HAP-1 (cell line): ENCODE measurements at regions not wholly inside any gene's neighbourhood (a gene's known extent, or its start where the extent isn't known, plus 50 kb on each side); places are given as distances from the start of the nearest gene placed in this dataset.
"Not testable (repeated sequence)": the region's sequence is repeated elsewhere in the genome, so short reads cannot be mapped to it uniquely, and the experiment has no call there.

ENCODE experiments used
- DNase-seq, 2 experiments: peaks; one replicate each; pipeline ENCODE4 v3.0.0-alpha.2; 2016 to 2020; ENCODE audit warnings: low spot score in 2 of 2
- H3K27me3 ChIP-seq: fragments of 250-450 bp; sonication (Bioruptor Pico); 2 replicates; pipeline ENCODE4 v1.5.1; 2020; ENCODE audit warnings: low read depth, mild to moderate bottlenecking, moderate library complexity
- H3K36me3 ChIP-seq: fragments of 250-450 bp; sonication (Bioruptor Pico); replicated peaks from 2 replicates; pipeline ENCODE4 v1.5.1; 2020; ENCODE audit warnings: mild to moderate bottlenecking
- H3K4me1 ChIP-seq: fragments of 250-450 bp; sonication (Bioruptor Pico); 2 replicates; pipeline ENCODE4 v1.5.1; 2020; ENCODE audit warnings: mild to moderate bottlenecking
- H3K4me3 ChIP-seq: fragments of 250-450 bp; sonication (Bioruptor Pico); 2 replicates; pipeline ENCODE4 v1.5.1; 2020; ENCODE audit warnings: mild to moderate bottlenecking, moderate library complexity
- H3K9me3 ChIP-seq: fragments of 250-450 bp; sonication (Bioruptor Pico); 2 replicates; pipeline ENCODE4 v1.5.1; 2020; ENCODE audit warnings: mild to moderate bottlenecking, moderate library complexity
- in situ Hi-C: fragments of 300-500 bp; cut with MboI; formaldehyde crosslinking; loops from 3 replicates; pipeline ENCODE4 v1.14.3; 2020; ENCODE audit warnings: low sequenced_read_pairs, inconsistent platforms, mixed read lengths

DNA sequence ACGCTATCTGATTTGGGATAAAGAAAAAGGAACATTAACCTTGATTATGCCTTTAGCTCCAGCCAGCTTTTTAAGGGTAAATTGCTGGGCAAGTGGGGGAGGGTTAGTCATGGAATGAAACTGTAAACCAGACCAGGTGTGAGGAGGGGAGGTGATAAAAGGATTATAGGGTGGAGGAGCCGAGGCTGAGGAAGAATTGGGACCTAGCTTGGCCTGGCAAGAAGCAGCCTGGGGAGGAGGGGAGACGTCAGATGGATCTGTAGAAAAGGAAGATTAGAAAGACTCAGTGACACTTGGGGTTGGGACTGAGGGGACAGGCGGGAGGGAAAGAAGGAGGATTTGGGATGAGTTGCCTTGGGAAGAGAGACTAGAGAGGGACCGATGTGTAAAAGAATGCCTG lies 590.8 kb upstream of the MDGA2 start:
- in situ Hi-C loops, DNase-seq, H3K9me3 ChIP-seq, H3K4me3 ChIP-seq, H3K27me3 ChIP-seq, H3K36me3 ChIP-seq, H3K4me1 ChIP-seq: not testable (repeated sequence)

DNA sequence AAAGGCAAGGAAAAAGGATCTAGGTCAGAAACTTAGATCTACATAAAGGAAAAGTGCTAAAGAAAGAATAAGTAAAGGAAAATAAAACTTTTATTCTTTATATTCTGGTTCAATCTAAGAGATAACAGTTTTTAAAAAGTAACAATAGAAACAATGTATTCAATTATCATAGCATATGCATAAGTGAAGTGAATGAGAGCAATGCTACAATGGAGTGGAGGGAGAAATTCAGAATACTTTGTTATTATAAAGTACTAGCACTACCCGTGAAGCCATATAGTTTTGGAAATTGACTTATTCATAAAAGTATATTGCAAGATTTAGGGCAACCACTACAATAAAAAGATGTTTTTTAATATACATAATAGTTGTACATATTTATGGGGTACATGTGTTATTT lies 586.0 kb upstream of the MDGA2 start:
- H3K36me3 ChIP-seq: no peaks in the 10 kb centered on the region
- no peak for DNase-seq
- H3K27me3 ChIP-seq: no peaks in the 10 kb centered on the region
- H3K9me3 ChIP-seq: no peaks in the 10 kb centered on the region
- no peaks in the 10 kb centered on the region for H3K4me1 ChIP-seq
- in situ Hi-C loops: no loop called here
- no peak overlapping the region for H3K4me3 ChIP-seq

DNA sequence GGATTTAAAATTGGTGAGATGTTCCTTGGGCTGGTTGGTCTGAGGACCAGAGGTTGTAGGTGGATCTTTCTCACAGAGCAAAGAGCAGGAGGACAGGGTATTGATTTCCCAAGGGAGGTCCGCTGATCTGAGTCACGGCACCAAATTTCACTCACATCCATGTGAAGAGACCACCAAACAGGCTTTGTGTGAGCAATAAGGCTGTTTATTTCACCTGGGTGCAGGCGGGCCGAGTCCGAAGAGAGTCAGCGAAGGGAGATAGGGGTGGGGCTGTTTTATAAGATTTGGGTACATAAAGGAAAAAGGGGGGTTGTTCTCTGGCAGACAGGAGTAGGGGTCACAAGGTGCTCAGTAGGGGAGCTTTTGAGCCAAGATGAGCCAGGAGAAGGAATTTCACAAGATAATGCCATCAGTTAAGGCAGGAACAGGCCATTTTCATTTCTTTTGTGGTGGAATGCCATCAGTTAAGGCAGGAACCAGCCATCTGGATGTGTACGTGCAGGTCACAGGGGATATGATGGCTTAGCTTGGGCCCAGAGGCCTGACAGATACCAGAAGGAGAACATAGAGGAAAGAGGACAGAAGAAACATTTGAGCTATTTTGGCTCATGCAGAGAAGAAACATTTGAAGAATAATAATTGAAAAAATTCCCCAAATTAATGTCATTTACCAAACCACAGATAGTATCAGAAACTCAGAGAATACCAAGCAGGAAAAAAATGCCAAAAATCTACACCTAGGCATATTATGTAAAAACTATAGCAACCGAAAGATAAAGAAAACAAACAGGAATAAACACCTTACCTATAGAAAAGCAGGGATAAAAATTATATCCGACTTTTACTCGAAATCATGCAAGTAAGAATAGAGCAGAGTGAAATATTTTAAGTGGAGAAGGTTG lies 585.2 kb upstream of the MDGA2 start:
- not testable (repeated sequence) for H3K4me3 ChIP-seq

DNA sequence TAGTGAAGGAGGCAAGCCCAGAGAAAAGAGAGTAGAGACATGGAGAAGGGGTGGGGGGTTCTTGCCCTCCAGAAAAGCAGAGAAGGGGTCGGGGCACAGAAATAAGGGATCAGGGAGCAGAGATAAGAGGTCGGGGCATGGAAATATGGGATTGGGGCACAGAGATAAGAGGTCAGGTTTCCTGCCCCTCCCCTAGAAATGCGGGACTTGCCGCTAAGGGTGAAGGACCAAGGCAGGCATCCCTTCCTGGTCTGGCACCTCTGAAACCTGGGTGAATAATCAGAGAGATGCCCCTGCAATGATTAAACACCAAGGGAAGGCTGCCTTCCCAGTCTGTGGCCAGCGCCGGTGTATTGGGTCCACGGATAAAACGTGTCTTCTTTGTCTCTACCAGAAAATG lies 584.5 kb upstream of the MDGA2 start:
- H3K27me3 ChIP-seq, in situ Hi-C loops, H3K36me3 ChIP-seq, DNase-seq, H3K4me1 ChIP-seq, H3K9me3 ChIP-seq, H3K4me3 ChIP-seq: not testable (repeated sequence)

More for the DNA sequence above, 585.2 kb upstream of the MDGA2 start:
- H3K36me3 ChIP-seq, DNase-seq, H3K9me3 ChIP-seq, H3K4me1 ChIP-seq, H3K27me3 ChIP-seq, in situ Hi-C loops: not testable (repeated sequence)

DNA sequence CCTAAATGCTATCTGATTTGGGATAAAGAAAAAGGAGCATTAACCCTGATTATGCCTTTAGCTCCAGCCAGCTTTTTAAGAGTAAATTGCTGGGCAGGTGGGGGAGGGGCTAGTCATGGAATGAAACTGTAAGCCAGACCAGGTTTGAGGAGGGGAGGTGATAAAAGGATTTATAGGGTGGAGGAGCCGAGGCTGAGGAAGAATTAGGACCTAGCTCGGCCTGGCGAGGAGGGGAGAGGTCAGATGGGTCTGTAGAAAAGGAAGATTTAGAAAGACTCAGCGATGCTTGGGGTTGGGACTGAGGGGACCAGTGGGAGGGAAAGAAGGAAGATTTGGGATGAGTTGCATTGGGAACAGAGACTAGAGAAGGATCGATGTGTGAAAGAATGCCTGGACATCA lies 583.8 kb upstream of the MDGA2 start:
- H3K9me3 ChIP-seq, H3K36me3 ChIP-seq, H3K4me1 ChIP-seq, H3K27me3 ChIP-seq, H3K4me3 ChIP-seq, DNase-seq, in situ Hi-C loops: not testable (repeated sequence)

DNA sequence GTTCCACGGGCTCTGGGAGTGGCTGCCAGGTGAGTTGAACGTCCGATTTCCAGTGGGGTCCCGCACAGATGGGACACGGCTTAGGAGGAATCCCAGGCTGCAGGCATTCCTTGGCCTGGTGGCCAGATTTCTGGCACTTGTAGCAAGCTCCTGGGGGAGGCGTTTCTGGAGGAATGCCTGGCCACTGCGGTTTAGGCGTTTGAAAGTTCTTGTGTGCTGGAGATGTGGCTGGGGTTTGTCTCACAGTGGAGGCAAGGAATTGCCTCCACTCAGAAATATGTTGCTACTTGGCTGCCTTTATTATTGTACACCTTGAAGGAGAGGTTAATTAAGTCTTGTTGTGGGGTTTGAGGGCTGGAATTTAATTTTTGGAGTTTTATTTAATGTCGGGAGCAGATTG lies 583.3 kb upstream of the MDGA2 start:
- H3K4me1 ChIP-seq, in situ Hi-C loops, DNase-seq, H3K4me3 ChIP-seq, H3K27me3 ChIP-seq, H3K36me3 ChIP-seq, H3K9me3 ChIP-seq: not testable (repeated sequence)

DNA sequence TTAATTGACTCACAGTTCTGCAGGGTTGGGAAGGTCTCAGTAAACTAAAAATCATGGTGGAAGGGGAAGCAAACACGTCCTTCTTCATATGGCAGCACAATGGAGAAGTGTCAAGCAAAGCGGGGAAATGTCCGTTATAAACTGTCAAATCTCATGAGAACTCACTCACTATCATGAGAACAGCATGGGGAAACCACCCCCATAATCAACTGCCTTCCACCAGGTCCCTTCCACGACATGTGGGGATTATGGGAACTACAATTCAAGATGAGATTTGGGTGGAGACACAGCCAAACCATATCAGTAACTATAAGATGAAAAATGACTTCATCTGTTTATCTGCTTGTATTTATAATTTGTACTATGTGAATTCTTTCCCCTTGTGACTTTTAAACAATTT lies 577.6 kb upstream of the MDGA2 start:
- H3K36me3 ChIP-seq: no peaks in the 10 kb centered on the region
- in situ Hi-C loops: no loop called here
- DNase-seq: no peak
- H3K27me3 ChIP-seq: no peaks in the 10 kb centered on the region
- H3K4me3 ChIP-seq: no peak overlapping the region
- no peaks in the 10 kb centered on the region for H3K4me1 ChIP-seq
- no peaks in the 10 kb centered on the region for H3K9me3 ChIP-seq

DNA sequence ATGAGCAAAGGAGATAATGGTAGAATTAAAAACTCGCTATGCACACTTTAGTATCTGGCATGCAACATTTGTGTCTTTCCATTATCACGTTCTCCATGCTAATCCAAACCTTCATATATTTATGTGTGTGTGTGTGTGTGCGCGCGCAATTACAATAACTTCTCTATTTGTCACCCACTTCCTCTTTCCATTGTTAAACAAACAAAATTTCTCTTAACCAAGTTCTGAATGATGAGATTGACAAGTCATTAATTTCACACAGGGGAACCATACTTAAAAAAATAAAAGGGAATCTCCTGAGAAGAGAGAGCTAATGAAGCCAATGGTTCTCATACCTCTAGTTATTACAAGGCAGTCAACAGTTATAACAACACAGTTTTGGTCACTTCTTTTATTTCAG lies 575.9 kb upstream of the MDGA2 start:
- no peaks in the 10 kb centered on the region for H3K36me3 ChIP-seq
- in situ Hi-C loops: no loop called here
- no peak for DNase-seq
- H3K9me3 ChIP-seq: no peaks in the 10 kb centered on the region
- H3K27me3 ChIP-seq: no peaks in the 10 kb centered on the region
- no peak overlapping the region for H3K4me3 ChIP-seq
- H3K4me1 ChIP-seq: no peaks in the 10 kb centered on the region

DNA sequence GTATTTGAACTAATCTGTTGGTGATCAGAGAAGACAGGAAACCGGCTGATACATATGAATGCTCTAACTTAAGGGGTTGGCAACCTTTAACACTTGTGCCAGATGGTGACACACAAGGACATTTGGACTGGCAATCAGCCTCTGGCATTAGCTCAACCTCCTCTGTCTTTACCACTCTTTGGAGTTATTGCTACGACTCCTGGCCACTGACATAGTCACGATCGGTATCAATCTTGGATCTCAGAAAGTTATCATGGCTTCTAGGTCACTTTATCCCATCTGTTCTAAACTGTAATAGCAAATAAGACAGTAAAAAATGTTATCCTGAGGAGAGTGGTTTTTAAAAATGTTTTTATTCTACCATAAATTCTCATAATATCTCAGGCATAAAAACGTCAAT lies 575.2 kb upstream of the MDGA2 start:
- Histone ChIP-seq H3K27me3 (no peaks in the 10 kb centered on the region), H3K4me1 (no peaks in the 10 kb centered on the region), H3K4me3 (no peak overlapping the region), H3K36me3 (no peaks in the 10 kb centered on the region), H3K9me3 (no peaks in the 10 kb centered on the region)
- in situ Hi-C loops: no loop called here
- DNase-seq: no peak

DNA sequence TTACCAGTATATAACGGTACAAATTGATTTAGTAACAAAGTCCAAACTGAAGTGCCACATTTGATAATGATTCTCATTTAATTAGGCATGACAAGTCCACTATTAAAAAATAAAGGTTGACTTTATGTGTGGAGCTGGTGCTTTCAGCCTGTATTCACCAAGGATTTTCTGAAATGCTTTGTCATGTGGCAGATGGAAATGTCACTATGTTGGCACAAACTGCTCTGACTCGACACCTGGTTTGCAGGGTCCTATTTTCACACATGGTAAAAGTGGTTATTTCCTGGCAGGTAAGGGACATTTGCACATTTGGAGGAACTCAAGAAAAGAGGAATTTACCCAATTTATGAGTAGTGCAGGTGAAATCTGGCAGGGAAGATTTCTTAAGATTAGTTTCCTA lies 572.6 kb upstream of the MDGA2 start:
- H3K9me3 ChIP-seq: no peaks in the 10 kb centered on the region; the same call in 1 of the 2 replicates
- no peak for DNase-seq
- no peak overlapping the region for H3K4me3 ChIP-seq
- in situ Hi-C loops: no loop called here
- H3K4me1 ChIP-seq: no peaks in the 10 kb centered on the region
- H3K36me3 ChIP-seq: no peaks in the 10 kb centered on the region
- H3K27me3 ChIP-seq: no peaks in the 10 kb centered on the region

DNA sequence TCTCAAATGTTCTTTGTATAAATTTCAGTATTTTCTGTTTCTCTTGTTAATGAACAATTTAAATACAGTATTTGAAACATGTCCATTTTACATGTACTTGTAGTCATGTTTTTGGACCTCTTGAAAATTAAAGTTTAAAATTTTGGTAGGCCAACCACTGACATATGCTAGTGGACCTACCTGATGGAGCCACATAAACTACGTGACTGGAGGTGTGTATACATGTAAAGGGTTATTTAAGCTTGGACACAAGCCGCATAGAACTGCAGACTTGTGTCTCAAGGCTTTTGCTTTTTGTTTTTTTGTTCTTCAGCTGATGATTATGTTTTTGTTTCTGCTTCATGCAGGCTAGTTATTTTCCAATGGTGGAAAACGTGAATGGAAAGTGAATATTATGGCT lies 568.5 kb upstream of the MDGA2 start:
- no peak for DNase-seq
- Histone ChIP-seq H3K4me3 (no peak overlapping the region), H3K27me3 (no peaks in the 10 kb centered on the region), H3K9me3 (no peaks in the 10 kb centered on the region; the same call in 1 of the 2 replicates), H3K4me1 (no peaks in the 10 kb centered on the region), H3K36me3 (no peaks in the 10 kb centered on the region)
- in situ Hi-C loops: no loop called here

DNA sequence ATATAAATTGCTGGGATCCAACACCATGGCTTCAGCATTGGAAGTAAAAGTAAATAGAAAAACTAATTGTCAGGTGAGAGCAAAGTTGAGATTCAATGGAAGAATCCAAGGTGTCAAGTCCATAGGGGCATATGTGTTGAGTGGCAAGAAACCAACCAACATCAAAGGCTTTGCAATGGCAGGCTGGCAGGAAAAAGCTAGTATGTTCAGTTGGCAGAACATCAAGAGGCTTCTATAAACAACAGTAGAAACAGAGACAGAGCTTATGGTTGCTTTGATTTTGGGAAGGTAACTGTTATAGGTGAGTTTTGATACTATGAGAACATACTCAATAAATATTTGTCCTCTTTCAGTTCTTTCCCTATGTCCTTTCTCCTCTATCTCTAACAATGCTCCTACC lies 553.7 kb upstream of the MDGA2 start:
- no peak overlapping the region for H3K4me3 ChIP-seq
- H3K9me3 ChIP-seq: no peaks in the 10 kb centered on the region
- no peaks in the 10 kb centered on the region for H3K36me3 ChIP-seq
- H3K4me1 ChIP-seq: no peaks in the 10 kb centered on the region
- no peaks in the 10 kb centered on the region for H3K27me3 ChIP-seq
- in situ Hi-C loops: no loop called here
- no peak for DNase-seq

DNA sequence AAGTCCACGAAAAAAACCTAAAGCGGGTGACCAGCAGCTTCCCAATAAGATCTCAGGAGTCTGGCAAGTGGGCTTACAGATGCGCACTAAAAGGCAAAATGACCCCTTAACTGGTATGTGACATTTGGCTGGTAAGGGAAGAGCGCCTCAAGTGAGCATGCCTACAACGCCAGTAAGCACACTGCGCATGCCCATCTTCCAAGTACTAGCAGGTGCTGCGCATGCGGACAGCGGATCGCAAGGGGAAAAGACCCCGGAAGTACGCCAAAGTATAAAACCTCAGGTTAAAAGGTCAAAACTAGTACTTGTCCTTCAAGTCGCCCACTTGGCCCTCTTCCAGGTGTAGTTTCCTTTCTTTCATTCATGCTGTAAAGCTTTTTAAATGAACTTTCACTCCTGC lies 518.5 kb upstream of the MDGA2 start:
- no peaks in the 10 kb centered on the region for H3K27me3 ChIP-seq
- no peaks in the 10 kb centered on the region for H3K9me3 ChIP-seq
- no peaks in the 10 kb centered on the region for H3K36me3 ChIP-seq
- H3K4me1 ChIP-seq: no peaks in the 10 kb centered on the region
- H3K4me3 ChIP-seq: no peak overlapping the region
- DNase-seq: no peak
- in situ Hi-C loops: no loop called here

DNA sequence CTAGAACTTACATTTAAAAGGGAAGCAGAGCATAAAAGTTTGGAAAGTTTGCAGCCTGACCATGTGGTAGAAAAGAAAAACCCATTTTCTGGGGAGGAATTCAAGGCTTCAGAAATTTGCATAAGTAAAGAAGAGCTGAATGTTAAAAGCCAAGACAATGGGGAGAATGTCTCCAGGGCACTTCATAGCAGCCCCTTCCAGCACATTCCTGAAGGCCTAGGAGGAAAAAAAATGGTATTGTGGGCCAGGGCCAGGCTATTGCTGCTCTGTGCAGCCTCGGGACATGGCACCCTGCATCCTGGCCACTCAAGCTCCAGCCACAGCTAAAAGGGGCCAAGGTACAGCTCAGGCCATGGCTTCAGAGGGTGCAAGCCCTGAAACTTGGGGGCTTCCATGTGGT lies 474.2 kb upstream of the MDGA2 start:
- DNase-seq, H3K36me3 ChIP-seq, H3K4me1 ChIP-seq, H3K27me3 ChIP-seq, H3K4me3 ChIP-seq, H3K9me3 ChIP-seq, in situ Hi-C loops: not testable (repeated sequence)

DNA sequence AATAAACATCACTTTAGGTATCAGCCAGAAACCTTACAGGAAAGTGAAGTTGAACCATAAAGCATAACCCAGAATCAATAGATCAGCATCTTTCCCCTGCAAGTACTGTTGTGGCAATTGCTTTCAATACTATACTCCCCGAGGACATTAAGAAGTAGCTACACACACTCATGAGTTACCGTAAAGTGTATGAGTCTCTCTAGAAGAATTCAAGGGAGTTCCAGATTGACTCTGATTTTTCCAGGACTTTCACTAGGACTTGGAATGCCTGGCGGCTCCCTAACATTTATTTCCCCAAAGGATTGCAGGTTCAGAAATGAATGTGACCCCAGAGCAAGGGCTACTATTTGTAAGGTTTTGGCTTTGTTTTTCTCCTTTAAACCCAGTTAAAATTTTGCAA lies 465.4 kb upstream of the MDGA2 start:
- Histone ChIP-seq H3K4me3 (no peak overlapping the region), H3K27me3 (no peaks in the 10 kb centered on the region), H3K4me1 (no peaks in the 10 kb centered on the region), H3K9me3 (no peaks in the 10 kb centered on the region), H3K36me3 (no peaks in the 10 kb centered on the region)
- DNase-seq: no peak
- in situ Hi-C loops: no loop called here
